SW 1271 (cell line): ENCODE measurements at regions not wholly inside any gene's neighbourhood (a gene's known extent, or its start where the extent isn't known, plus 50 kb on each side); places are given as distances from the start of the nearest gene placed in this dataset.
"Not testable (repeated sequence)": the region's sequence is repeated elsewhere in the genome, so short reads cannot be mapped to it uniquely, and the experiment has no call there.

Experiments
- DNase-seq, 2 experiments: peaks; one replicate each; lab custom pipeline; 2025; lab: John Stamatoyannopoulos, UW

- no peak for DNase-seq
Measured at GRCh38 chr11:87871056-87871455, 304.2 kb downstream of the RAB38 start.

GRCh38 chr11:87870086-87870485 is 305.2 kb downstream of the RAB38 start:
- DNase-seq = no peak

GRCh38 chr11:87866951-87867350 is 308.3 kb downstream of the RAB38 start:
- no peak for DNase-seq

GRCh38 chr11:87861030-87861429 is 314.2 kb downstream of the RAB38 start:
- no peak for DNase-seq

- no peak for DNase-seq
Measured at GRCh38 chr11:87859636-87860035, 315.6 kb downstream of the RAB38 start.

GRCh38 chr11:87851827-87852226 is 323.4 kb downstream of the RAB38 start:
- no peak for DNase-seq

- DNase-seq = no peak
Measured at GRCh38 chr11:87851234-87851633, 324.0 kb downstream of the RAB38 start.

- DNase-seq = no peak
Measured at GRCh38 chr11:87849216-87849615, 326.0 kb downstream of the RAB38 start.

GRCh38 chr11:87840786-87841185 is 334.5 kb downstream of the RAB38 start:
- no peak for DNase-seq

GRCh38 chr11:87832211-87832610 is 343.0 kb downstream of the RAB38 start:
- no peak for DNase-seq

GRCh38 chr11:87820011-87820410 is 355.2 kb downstream of the RAB38 start:
- no peak for DNase-seq

- DNase-seq = no peak
Measured at GRCh38 chr11:87819151-87819550, 356.1 kb downstream of the RAB38 start.

GRCh38 chr11:87812571-87813365 is 362.5 kb downstream of the RAB38 start:
- DNase-seq = no peak

GRCh38 chr11:87810486-87810885 is 364.8 kb downstream of the RAB38 start:
- no peak for DNase-seq

GRCh38 chr11:87809256-87809655 is 366.0 kb downstream of the RAB38 start:
- DNase-seq = no peak

- DNase-seq = no peak
Measured at GRCh38 chr11:87804176-87804575, 371.1 kb downstream of the RAB38 start.

GRCh38 chr11:87803748-87804147 is 371.5 kb downstream of the RAB38 start:
- DNase-seq = no peak

GRCh38 chr11:87784862-87785261 is 390.4 kb downstream of the RAB38 start:
- not testable (repeated sequence) for DNase-seq

- no peak for DNase-seq
Measured at GRCh38 chr11:87780068-87780413, 395.2 kb downstream of the RAB38 start.

- no peak for DNase-seq
Measured at GRCh38 chr11:87779276-87780067, 395.8 kb downstream of the RAB38 start.

- no peak for DNase-seq
Measured at GRCh38 chr11:87778357-87778756, 396.9 kb downstream of the RAB38 start.

- DNase-seq = no peak
Measured at GRCh38 chr11:87775036-87775435, 400.2 kb downstream of the RAB38 start.

- no peak for DNase-seq
Measured at GRCh38 chr11:87769661-87770060, 405.6 kb downstream of the RAB38 start.
